DND-41 (cell line): ENCODE measurements at regions not wholly inside any gene's neighbourhood (a gene's known extent, or its start where the extent isn't known, plus 50 kb on each side); places are given as distances from the start of the nearest gene placed in this dataset.

Experiments
- ATAC-seq: fragments of 200-7000 bp; cut with Tn5 transposase; 3 replicates; pipeline ENCODE4 v1.9.1; 2021; ENCODE audit warnings: low read depth; ENCODE audit not compliant: insufficient read depth
- DNase-seq: peaks from one replicate; pipeline ENCODE4 v3.0.0-alpha.2; 2020
- H2AFZ ChIP-seq: 2 replicates; pipeline ENCODE4 v1.6.0; 2012; ENCODE audit warnings: low read depth, low read length
- H3K27ac ChIP-seq: 2 replicates; pipeline ENCODE4 v1.5.1; 2012; ENCODE audit warnings: low read length, inconsistent platforms
- H3K27me3 ChIP-seq: fragments of 200-600 bp; sonication (generic); 2 replicates; pipeline ENCODE4 v1.6.0; 2012; ENCODE audit warnings: low read length, mild to moderate bottlenecking, inconsistent platforms; ENCODE audit not compliant: insufficient read depth, poor library complexity
- H3K36me3 ChIP-seq: 2 replicates; pipeline ENCODE4 v1.5.1; 2012; ENCODE audit warnings: low read length, inconsistent platforms; ENCODE audit not compliant: insufficient read depth
- H3K4me1 ChIP-seq: 2 replicates; pipeline ENCODE4 v1.5.1; 2012; ENCODE audit warnings: mild to moderate bottlenecking, low read length; ENCODE audit not compliant: insufficient read depth
- H3K4me2 ChIP-seq: 2 replicates; pipeline ENCODE4 v1.6.0; 2012; ENCODE audit warnings: mild to moderate bottlenecking, moderate library complexity, low read length, inconsistent platforms; ENCODE audit not compliant: insufficient read depth
- H3K4me3 ChIP-seq, 2 experiments: fragments of 200-600 bp in 1 of 2; shearing (Covaris generic) in 1 of 2; 2 replicates each; pipeline ENCODE4 v1.5.1; 2012 to 2016; ENCODE audit warnings: inconsistent platforms in 2 of 2, low read length in 2 of 2, mild to moderate bottlenecking in 2 of 2, low read depth in 1 of 2, moderate library complexity in 1 of 2
- H3K79me2 ChIP-seq: 2 replicates; pipeline ENCODE4 v1.6.0; 2012; ENCODE audit warnings: low read length, inconsistent platforms; ENCODE audit not compliant: insufficient read depth
- H3K9ac ChIP-seq: 2 replicates; pipeline ENCODE4 v1.6.0; 2012; ENCODE audit warnings: low read depth, mild to moderate bottlenecking, inconsistent platforms, low read length, moderate library complexity
- H3K9me3 ChIP-seq: 2 replicates; pipeline ENCODE4 v1.5.1; 2012; ENCODE audit warnings: low read length, moderate library complexity, mild to moderate bottlenecking, inconsistent platforms; ENCODE audit not compliant: insufficient read depth, severe bottlenecking
- H4K20me1 ChIP-seq: 2 replicates; pipeline ENCODE4 v1.6.0; 2012; ENCODE audit warnings: low read length; ENCODE audit not compliant: insufficient read depth
- EZH2 ChIP-seq: IDR thresholded peaks from 3 replicates; pipeline ENCODE4 v1.6.1; 2012; ENCODE audit warnings: borderline replicate concordance, low read depth, mild to moderate bottlenecking, moderate library complexity, low read length, inconsistent platforms; ENCODE audit not compliant: severe bottlenecking
- TF ChIP-seq, protein P1 (sequence below): IDR thresholded peaks from 2 replicates; pipeline ENCODE4 v1.5.1; 2012; ENCODE audit warnings: borderline replicate concordance, low read length, moderate library complexity, mild to moderate bottlenecking; ENCODE audit not compliant: poor library complexity, severe bottlenecking; ENCODE audit errors: extremely low read depth

DNA sequence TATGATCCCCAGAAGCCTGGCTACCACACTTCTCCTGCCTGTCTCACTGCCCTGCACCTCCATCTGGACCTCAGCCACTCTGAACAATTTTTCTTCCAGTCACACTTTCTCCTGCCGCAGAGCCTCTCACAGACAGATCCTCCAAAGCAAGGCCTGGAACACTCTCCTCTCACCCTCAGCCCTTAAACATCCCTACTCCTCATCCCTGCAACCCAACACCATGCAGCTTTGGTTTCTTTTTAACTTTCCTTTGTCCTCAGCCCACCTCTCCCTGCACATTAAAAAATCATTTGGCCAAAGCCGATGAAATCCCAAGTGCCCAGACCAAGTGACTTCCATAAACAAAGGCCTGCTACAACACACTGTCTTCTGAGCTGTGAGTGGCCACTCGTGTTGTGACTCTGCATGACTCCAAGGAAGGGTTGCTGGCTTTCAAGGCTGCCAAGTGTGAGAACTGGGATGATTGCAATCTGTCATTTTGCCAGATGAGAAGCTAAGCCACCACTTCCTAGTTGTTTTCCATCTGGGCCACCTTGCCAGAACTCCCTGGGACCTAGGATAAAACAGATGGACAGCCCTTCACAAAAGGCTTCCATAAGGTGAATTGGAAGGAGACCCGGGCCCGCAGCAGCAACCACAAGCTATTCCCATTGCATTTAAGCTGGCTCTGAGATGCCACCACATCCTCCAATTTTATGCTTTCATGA, 144.4 kb upstream of the SSTR4 start:
- H3K9me3 ChIP-seq, result no peaks in the 10 kb centered on the region
- DNase-seq (no peak), ATAC-seq (no peak)
- H3K27ac ChIP-seq, result no peak overlapping the region
- no peak overlapping the region for H3K4me3 ChIP-seq
- no peaks in the 10 kb centered on the region for H3K79me2 ChIP-seq
- TF ChIP-seq EZH2, result no peak
- TF ChIP-seq, protein P1, sequence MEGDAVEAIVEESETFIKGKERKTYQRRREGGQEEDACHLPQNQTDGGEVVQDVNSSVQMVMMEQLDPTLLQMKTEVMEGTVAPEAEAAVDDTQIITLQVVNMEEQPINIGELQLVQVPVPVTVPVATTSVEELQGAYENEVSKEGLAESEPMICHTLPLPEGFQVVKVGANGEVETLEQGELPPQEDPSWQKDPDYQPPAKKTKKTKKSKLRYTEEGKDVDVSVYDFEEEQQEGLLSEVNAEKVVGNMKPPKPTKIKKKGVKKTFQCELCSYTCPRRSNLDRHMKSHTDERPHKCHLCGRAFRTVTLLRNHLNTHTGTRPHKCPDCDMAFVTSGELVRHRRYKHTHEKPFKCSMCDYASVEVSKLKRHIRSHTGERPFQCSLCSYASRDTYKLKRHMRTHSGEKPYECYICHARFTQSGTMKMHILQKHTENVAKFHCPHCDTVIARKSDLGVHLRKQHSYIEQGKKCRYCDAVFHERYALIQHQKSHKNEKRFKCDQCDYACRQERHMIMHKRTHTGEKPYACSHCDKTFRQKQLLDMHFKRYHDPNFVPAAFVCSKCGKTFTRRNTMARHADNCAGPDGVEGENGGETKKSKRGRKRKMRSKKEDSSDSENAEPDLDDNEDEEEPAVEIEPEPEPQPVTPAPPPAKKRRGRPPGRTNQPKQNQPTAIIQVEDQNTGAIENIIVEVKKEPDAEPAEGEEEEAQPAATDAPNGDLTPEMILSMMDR, result no peak
- no peaks in the 10 kb centered on the region for H3K4me1 ChIP-seq
- no peaks in the 10 kb centered on the region for H3K27me3 ChIP-seq
- H3K9ac ChIP-seq, result no peak overlapping the region
- H4K20me1 ChIP-seq, result no peaks in the 10 kb centered on the region
- no peak overlapping the region for H2AFZ ChIP-seq
- H3K4me2 ChIP-seq, result no peak overlapping the region
- H3K36me3 ChIP-seq, result no peaks in the 10 kb centered on the region

DNA sequence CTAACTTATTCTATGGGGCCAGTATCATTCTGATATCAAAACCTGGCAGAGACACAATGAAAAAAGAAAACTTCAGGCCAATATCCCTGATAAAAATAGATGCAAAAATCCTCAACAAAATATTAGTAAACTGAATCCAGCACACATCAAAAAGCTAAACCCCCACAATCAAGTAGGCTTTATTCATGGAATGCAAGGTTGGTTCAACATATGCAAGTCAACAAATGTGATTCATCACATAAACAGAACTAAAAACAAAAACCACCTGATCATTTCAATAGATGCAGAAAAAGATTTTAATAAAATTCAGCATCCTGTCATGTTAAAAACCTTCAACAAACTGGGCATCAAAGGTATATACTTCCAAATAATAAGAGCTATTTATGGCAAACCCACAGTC, 133.9 kb upstream of the SSTR4 start:
- Histone ChIP-seq H2AFZ (no peak overlapping the region), H3K4me3 (no peak overlapping the region), H3K27me3 (no peaks in the 10 kb centered on the region), H4K20me1 (no peaks in the 10 kb centered on the region), H3K4me1 (no peaks in the 10 kb centered on the region; the same call in 1 of the 2 replicates), H3K36me3 (no peaks in the 10 kb centered on the region), H3K79me2 (no peaks in the 10 kb centered on the region), H3K27ac (no peak overlapping the region), H3K9ac (no peak overlapping the region), H3K9me3 (peaks cover 5% of the 10 kb centered on the region), H3K4me2 (no peak overlapping the region)
- ATAC-seq (no peak), DNase-seq (no peak)
- no peak for TF ChIP-seq EZH2
- TF ChIP-seq, protein P1, result no peak

DNA sequence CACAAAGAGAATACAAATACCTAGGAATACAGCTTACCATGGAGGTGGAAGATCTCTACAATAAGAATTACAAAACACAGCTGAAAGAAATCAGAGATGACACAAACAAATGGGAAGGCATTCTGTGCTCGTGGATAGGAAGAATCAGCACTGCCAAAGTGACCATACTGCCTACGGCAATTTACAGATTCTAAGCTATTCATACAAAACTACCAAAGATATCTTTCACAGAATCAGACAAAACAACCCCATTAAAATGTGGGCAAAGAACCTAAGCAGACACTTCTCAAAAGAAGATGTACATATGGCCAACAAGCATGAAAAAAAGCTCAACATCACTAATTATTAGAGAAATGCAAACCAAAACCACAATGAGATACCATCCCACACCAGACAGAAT, 133.2 kb upstream of the SSTR4 start:
- Histone ChIP-seq H3K4me3 (no peak overlapping the region), H3K9ac (no peak overlapping the region), H3K27ac (no peak overlapping the region), H3K4me1 (no peaks in the 10 kb centered on the region; the same call in 1 of the 2 replicates), H3K4me2 (no peak overlapping the region), H3K9me3 (peaks cover 5% of the 10 kb centered on the region), H4K20me1 (no peaks in the 10 kb centered on the region), H3K27me3 (no peaks in the 10 kb centered on the region), H3K79me2 (no peaks in the 10 kb centered on the region), H2AFZ (no peak overlapping the region), H3K36me3 (no peaks in the 10 kb centered on the region)
- TF ChIP-seq, protein P1, result no peak
- TF ChIP-seq EZH2, result no peak
- DNase-seq (no peak), ATAC-seq (no peak)

DNA sequence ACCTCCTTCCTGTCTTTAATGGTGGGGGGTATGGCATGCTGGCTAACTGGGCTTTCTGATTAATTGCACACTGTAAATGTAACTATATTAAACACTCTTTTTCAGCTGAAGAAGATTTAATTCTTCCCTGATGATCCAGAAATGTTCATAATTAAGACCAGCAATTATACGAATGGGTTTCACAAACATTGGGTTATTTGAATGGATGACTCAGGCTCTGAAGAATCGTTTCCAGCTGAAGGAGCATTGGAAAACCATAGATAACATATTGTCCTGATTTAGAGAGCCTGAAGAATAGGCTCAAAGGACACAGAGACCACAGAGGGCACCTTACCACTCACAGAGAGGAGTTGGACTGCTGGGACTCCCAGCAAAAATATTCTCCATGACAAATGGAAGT, 130.7 kb upstream of the SSTR4 start:
- DNase-seq, result no peak
- peaks cover 5% of the 10 kb centered on the region for H3K9me3 ChIP-seq
- TF ChIP-seq, protein P1, result no peak
- no peak for TF ChIP-seq EZH2
- peaks cover 12% of the 10 kb centered on the region for H3K4me1 ChIP-seq
- no peak for ATAC-seq
- H2AFZ ChIP-seq, result no peak overlapping the region
- H3K9ac ChIP-seq, result no peak overlapping the region
- H3K4me3 ChIP-seq, result no peak overlapping the region
- H3K27ac ChIP-seq, result no peak overlapping the region
- no peaks in the 10 kb centered on the region for H3K36me3 ChIP-seq
- H3K4me2 ChIP-seq, result no peak overlapping the region
- no peaks in the 10 kb centered on the region for H3K79me2 ChIP-seq
- no peaks in the 10 kb centered on the region for H4K20me1 ChIP-seq
- no peaks in the 10 kb centered on the region for H3K27me3 ChIP-seq
